Heart left ventricle (tissue), 13 donors: ENCODE measurements at regions not wholly inside any gene's neighbourhood (a gene's known extent, or its start where the extent isn't known, plus 50 kb on each side); places are given as distances from the start of the nearest gene placed in this dataset.

ENCODE experiments used
- POLR2A ChIP-seq, 2 donors: fragments of 450-650 bp; IDR thresholded peaks; one replicate each; pipeline ENCODE4 v1.6.1; 2017; ENCODE audit warnings: antibody characterized with exemption in 2 of 2, mild to moderate bottlenecking in 2 of 2, moderate library complexity in 2 of 2
- TF ChIP-seq, protein P1 (sequence below), 12 donors: fragments of 200-600 bp; sonication (generic) in 4 of 12; IDR thresholded peaks; one replicate each; pipeline versions ENCODE4 v1.5.0 to v1.8.0; 2018 to 2022; ENCODE audit warnings: antibody characterized with exemption in 12 of 12, mild to moderate bottlenecking in 5 of 12
- donor health status: ischemic (EF 13 %, LVEDD 7.1; RV severe dilation, severe dysfunction).
- donor health status: DM: no; HTN: yes; CAD: no.
- donor health status: DM: no; HTN: no; CAD: no.
- donor health status: ischemic (EF 25% LVEDD 6.9; RV normal size, moderate dysfunction).
- donor health status: ischemic (EF 25% LVEDD 5.7; RV mildly dilated, moderate dysfunction).
- donor health status: ischemic (EF 35%, LVEDD 5.7; RV mildly dilated, moderate dysfunction).
- donor health status: nonischemic (EF 11% LVEDD 7.7; RV severe dilation, severe dysfunction).
- donor health status: DM: yes; HTN: yes; CAD: no.
- donor health status: PGD.
- donor health status: ischemic (EF 29% LVEDD 5.4; RV normal size, mild dysfunction).
- donor health status: nonischemic (EF 23%, LVEDD 6.1; RV moderate dilation, normal function).

DNA sequence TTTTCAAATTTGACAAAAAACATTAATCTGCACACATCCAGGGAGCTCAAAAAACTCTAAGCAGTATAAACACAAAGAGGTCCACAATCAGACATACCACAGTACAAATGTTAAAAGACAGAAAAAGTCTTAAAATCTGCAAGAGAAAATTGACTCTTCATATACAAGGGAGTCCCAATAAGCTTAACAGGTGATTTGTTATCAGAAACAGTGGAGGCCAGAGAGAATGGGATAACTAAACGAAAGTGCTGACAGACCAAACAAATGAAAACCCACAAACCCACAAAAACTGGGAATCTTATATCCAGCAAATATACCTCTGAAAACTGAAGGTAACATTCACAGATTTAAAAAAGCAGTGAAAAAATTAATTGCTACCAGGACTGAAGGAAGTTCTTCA, 182.0 kb upstream of the PAQR3 start:
- TF ChIP-seq, protein P1, sequence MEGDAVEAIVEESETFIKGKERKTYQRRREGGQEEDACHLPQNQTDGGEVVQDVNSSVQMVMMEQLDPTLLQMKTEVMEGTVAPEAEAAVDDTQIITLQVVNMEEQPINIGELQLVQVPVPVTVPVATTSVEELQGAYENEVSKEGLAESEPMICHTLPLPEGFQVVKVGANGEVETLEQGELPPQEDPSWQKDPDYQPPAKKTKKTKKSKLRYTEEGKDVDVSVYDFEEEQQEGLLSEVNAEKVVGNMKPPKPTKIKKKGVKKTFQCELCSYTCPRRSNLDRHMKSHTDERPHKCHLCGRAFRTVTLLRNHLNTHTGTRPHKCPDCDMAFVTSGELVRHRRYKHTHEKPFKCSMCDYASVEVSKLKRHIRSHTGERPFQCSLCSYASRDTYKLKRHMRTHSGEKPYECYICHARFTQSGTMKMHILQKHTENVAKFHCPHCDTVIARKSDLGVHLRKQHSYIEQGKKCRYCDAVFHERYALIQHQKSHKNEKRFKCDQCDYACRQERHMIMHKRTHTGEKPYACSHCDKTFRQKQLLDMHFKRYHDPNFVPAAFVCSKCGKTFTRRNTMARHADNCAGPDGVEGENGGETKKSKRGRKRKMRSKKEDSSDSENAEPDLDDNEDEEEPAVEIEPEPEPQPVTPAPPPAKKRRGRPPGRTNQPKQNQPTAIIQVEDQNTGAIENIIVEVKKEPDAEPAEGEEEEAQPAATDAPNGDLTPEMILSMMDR (IDR thresholded peaks at IDR 0.05), result no peak
- TF ChIP-seq POLR2A (IDR thresholded peaks at IDR 0.05), result no peak
